ENCODE measurements at regions not wholly inside any gene's neighbourhood (a gene's known extent, or its start where the extent isn't known, plus 50 kb on each side); places are given as distances from the start of the nearest gene placed in this dataset.

DNA sequence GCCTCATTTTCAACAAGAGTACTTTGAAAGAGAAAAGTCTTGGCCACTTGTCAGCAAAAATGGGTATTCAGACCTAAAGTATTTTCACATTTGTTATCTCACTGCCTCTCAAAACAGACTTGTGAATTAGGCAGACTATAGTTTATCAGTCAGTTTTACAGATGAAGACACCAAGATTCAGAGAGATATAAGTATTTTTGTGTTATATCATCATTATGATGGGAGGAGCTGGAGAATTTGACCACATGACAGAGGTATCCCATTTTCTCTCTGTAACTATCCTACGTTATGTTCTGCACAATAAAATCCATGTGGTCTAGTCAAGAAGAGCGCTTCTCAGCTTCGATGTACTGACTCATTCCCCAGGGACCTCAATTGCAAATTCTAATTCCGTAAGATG, 213.7 kb downstream of the MYCN start:
- TF ChIP-seq, protein P1, sequence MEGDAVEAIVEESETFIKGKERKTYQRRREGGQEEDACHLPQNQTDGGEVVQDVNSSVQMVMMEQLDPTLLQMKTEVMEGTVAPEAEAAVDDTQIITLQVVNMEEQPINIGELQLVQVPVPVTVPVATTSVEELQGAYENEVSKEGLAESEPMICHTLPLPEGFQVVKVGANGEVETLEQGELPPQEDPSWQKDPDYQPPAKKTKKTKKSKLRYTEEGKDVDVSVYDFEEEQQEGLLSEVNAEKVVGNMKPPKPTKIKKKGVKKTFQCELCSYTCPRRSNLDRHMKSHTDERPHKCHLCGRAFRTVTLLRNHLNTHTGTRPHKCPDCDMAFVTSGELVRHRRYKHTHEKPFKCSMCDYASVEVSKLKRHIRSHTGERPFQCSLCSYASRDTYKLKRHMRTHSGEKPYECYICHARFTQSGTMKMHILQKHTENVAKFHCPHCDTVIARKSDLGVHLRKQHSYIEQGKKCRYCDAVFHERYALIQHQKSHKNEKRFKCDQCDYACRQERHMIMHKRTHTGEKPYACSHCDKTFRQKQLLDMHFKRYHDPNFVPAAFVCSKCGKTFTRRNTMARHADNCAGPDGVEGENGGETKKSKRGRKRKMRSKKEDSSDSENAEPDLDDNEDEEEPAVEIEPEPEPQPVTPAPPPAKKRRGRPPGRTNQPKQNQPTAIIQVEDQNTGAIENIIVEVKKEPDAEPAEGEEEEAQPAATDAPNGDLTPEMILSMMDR (IDR thresholded peaks at IDR 0.05) = no peak
- TF ChIP-seq POLR2A (IDR thresholded peaks at IDR 0.05) = no peak
